ENCODE measurements at regions not wholly inside any gene's neighbourhood (a gene's known extent, or its start where the extent isn't known, plus 50 kb on each side); places are given as distances from the start of the nearest gene placed in this dataset.

DNA sequence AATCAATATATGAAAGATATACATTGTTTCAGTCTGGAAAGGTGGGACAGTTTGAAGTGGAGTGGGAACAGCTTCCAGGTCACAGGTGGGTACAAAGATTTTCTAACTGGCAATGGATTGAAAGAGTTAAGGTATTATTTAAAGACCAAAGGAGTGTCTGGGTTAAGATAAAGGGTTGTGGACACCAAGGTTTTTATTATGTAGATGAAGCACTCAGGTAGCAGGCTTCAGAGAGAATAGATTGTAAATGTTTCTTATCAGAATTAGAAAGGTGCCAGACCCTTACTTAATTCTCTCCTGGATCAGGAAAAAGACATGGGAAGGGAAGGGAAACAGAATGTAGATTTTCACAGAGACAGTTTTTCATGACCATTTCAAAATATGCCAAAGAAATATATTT is 1174.8 kb downstream of the MAT2B start:
- no peak for TF ChIP-seq ARNTL (CRISPR knock-in tag; IDR thresholded peaks at IDR 0.05; ENCODE audit: borderline replicate concordance, low read depth)

DNA sequence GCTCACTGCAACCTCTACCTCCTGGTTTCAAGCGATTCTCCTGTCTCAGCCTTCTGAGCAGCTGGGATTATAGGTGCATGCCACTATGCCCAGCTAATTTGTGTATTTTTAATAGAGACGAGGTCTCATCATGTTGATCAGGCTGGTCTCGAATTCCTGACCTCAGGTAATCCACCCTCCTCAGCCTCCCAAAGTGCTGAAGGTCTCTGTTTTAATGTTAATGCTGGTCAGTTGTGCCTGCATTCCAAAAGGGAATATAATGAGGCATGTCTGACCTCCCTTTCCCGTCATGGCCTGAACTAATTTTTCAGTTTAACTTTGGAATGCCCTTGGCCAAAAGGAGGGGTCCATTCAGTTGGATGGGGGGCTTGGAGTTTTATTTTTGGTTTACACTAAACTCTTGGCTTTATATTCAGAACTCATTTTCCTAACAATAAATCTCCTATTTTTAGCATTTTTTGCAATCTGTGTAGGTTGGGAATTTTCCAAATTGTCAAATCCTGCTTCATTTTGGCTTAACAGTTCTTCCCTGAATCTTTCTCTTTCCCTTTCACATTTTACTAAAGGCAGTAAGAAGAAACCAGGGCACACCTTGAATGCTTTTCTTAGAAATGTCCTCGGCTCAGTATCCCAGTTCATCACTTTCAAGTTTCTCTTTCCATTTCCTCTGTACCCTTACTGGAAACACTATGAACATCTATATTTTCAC is 1175.5 kb downstream of the MAT2B start:
- TF ChIP-seq, protein P1, sequence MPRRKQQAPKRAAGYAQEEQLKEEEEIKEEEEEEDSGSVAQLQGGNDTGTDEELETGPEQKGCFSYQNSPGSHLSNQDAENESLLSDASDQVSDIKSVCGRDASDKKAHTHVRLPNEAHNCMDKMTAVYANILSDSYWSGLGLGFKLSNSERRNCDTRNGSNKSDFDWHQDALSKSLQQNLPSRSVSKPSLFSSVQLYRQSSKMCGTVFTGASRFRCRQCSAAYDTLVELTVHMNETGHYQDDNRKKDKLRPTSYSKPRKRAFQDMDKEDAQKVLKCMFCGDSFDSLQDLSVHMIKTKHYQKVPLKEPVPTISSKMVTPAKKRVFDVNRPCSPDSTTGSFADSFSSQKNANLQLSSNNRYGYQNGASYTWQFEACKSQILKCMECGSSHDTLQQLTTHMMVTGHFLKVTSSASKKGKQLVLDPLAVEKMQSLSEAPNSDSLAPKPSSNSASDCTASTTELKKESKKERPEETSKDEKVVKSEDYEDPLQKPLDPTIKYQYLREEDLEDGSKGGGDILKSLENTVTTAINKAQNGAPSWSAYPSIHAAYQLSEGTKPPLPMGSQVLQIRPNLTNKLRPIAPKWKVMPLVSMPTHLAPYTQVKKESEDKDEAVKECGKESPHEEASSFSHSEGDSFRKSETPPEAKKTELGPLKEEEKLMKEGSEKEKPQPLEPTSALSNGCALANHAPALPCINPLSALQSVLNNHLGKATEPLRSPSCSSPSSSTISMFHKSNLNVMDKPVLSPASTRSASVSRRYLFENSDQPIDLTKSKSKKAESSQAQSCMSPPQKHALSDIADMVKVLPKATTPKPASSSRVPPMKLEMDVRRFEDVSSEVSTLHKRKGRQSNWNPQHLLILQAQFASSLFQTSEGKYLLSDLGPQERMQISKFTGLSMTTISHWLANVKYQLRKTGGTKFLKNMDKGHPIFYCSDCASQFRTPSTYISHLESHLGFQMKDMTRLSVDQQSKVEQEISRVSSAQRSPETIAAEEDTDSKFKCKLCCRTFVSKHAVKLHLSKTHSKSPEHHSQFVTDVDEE (CRISPR knock-in tag; IDR thresholded peaks at IDR 0.05) = no peak
- TF ChIP-seq, protein P2, sequence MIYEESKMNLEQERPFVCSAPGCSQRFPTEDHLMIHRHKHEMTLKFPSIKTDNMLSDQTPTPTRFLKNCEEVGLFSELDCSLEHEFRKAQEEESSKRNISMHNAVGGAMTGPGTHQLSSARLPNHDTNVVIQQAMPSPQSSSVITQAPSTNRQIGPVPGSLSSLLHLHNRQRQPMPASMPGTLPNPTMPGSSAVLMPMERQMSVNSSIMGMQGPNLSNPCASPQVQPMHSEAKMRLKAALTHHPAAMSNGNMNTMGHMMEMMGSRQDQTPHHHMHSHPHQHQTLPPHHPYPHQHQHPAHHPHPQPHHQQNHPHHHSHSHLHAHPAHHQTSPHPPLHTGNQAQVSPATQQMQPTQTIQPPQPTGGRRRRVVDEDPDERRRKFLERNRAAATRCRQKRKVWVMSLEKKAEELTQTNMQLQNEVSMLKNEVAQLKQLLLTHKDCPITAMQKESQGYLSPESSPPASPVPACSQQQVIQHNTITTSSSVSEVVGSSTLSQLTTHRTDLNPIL (CRISPR knock-in tag; IDR thresholded peaks at IDR 0.05; ENCODE audit: low read depth) = no peak
- TF ChIP-seq ZNF565 (CRISPR knock-in tag; conservative IDR thresholded peaks at IDR 0.05; ENCODE audit: low read depth) = no peak
- no peak for TF ChIP-seq ZNF70 (CRISPR knock-in tag; IDR thresholded peaks at IDR 0.05)
- TF ChIP-seq SNAI2 (CRISPR knock-in tag; IDR thresholded peaks at IDR 0.05) = no peak
- no peak for TF ChIP-seq ZFP30 (CRISPR knock-in tag; IDR thresholded peaks at IDR 0.05)
- TF ChIP-seq ZFP3 (CRISPR knock-in tag; IDR thresholded peaks at IDR 0.05) = no peak
- no peak for TF ChIP-seq CSDC2 (CRISPR knock-in tag; IDR thresholded peaks at IDR 0.05)
- TF ChIP-seq, protein P3, sequence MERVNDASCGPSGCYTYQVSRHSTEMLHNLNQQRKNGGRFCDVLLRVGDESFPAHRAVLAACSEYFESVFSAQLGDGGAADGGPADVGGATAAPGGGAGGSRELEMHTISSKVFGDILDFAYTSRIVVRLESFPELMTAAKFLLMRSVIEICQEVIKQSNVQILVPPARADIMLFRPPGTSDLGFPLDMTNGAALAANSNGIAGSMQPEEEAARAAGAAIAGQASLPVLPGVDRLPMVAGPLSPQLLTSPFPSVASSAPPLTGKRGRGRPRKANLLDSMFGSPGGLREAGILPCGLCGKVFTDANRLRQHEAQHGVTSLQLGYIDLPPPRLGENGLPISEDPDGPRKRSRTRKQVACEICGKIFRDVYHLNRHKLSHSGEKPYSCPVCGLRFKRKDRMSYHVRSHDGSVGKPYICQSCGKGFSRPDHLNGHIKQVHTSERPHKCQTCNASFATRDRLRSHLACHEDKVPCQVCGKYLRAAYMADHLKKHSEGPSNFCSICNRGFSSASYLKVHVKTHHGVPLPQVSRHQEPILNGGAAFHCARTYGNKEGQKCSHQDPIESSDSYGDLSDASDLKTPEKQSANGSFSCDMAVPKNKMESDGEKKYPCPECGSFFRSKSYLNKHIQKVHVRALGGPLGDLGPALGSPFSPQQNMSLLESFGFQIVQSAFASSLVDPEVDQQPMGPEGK (CRISPR knock-in tag; IDR thresholded peaks at IDR 0.05; ENCODE audit: borderline replicate concordance) = no peak
- no peak for TF ChIP-seq GLIS3 (CRISPR knock-in tag; IDR thresholded peaks at IDR 0.05)
- TF ChIP-seq ARNTL (CRISPR knock-in tag; IDR thresholded peaks at IDR 0.05; ENCODE audit: borderline replicate concordance, low read depth) = no peak
- TF ChIP-seq RARB (CRISPR knock-in tag; IDR thresholded peaks at IDR 0.05) = no peak
- ATAC-seq = no peak

More for the DNA sequence above, 1174.8 kb downstream of the MAT2B start:
- no peak for ATAC-seq

DNA sequence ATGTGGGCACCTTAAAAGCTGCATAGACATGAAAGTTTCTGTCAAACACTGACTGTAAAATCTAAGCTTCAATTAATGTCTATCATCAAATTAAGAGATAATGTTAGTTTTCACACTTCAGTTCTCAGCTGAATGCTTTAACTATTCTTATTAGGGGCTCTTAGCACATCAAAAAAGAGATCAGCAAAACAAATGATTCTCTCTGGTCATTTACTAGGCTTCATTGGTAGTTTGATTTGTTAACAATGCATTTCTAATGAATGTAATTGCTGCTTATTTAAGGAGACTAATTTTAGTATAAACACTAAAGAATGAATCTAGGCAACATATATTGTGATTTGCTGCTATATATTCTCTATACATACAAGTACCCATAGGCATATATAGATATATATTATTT is 1182.0 kb downstream of the MAT2B start:
- ATAC-seq = no peak
- no peak for TF ChIP-seq ESRRG (CRISPR knock-in tag; IDR thresholded peaks at IDR 0.05)

DNA sequence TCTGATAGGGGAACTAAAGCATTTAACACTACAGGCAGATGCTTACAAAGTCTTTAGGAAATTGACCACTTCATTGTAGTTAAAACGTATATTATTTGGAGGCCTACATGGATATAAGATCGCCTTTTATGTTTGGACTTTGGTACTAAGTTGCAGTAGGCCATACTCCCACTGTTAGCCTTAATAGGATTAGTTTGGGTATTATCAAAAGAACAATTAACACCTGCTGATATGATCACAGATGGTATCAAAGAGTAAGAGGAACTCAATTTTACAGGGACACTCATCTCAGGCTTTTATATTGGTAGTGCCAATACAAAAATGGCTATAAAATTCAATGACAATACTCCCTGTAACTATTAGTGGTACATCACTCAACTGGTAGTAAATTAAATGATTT is 1183.0 kb downstream of the MAT2B start:
- ATAC-seq = no peak
- TF ChIP-seq ISL1 (CRISPR knock-in tag; IDR thresholded peaks at IDR 0.05) (no peak), ZFP30 (CRISPR knock-in tag; IDR thresholded peaks at IDR 0.05) (no peak), TCF4 (CRISPR knock-in tag; IDR thresholded peaks at IDR 0.05; ENCODE audit: borderline replicate concordance) (no peak), ZNF565 (CRISPR knock-in tag; conservative IDR thresholded peaks at IDR 0.05; ENCODE audit: low read depth) (no peak), ZFP3 (CRISPR knock-in tag; IDR thresholded peaks at IDR 0.05) (no peak), ZNF70 (CRISPR knock-in tag; IDR thresholded peaks at IDR 0.05) (no peak), GLIS3 (CRISPR knock-in tag; IDR thresholded peaks at IDR 0.05) (no peak), ZC3H10 (CRISPR knock-in tag; IDR thresholded peaks at IDR 0.05) (no peak), ZNF8 (CRISPR knock-in tag; IDR thresholded peaks at IDR 0.05) (no peak), CSDC2 (CRISPR knock-in tag; IDR thresholded peaks at IDR 0.05) (no peak)
- TF ChIP-seq, protein P4, sequence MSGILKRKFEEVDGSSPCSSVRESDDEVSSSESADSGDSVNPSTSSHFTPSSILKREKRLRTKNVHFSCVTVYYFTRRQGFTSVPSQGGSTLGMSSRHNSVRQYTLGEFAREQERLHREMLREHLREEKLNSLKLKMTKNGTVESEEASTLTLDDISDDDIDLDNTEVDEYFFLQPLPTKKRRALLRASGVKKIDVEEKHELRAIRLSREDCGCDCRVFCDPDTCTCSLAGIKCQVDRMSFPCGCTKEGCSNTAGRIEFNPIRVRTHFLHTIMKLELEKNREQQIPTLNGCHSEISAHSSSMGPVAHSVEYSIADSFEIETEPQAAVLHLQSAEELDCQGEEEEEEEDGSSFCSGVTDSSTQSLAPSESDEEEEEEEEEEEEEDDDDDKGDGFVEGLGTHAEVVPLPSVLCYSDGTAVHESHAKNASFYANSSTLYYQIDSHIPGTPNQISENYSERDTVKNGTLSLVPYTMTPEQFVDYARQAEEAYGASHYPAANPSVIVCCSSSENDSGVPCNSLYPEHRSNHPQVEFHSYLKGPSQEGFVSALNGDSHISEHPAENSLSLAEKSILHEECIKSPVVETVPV (CRISPR knock-in tag; IDR thresholded peaks at IDR 0.05) = no peak
- TF ChIP-seq, protein P5, sequence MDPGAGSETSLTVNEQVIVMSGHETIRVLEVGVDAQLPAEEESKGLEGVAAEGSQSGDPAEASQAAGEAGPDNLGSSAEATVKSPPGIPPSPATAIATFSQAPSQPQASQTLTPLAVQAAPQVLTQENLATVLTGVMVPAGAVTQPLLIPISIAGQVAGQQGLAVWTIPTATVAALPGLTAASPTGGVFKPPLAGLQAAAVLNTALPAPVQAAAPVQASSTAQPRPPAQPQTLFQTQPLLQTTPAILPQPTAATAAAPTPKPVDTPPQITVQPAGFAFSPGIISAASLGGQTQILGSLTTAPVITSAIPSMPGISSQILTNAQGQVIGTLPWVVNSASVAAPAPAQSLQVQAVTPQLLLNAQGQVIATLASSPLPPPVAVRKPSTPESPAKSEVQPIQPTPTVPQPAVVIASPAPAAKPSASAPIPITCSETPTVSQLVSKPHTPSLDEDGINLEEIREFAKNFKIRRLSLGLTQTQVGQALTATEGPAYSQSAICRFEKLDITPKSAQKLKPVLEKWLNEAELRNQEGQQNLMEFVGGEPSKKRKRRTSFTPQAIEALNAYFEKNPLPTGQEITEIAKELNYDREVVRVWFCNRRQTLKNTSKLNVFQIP (CRISPR knock-in tag; IDR thresholded peaks at IDR 0.05; ENCODE audit: borderline replicate concordance, low read depth) = no peak
- TF ChIP-seq, protein P3 (CRISPR knock-in tag; IDR thresholded peaks at IDR 0.05; ENCODE audit: borderline replicate concordance) = no peak
- TF ChIP-seq, protein P2 (CRISPR knock-in tag; IDR thresholded peaks at IDR 0.05; ENCODE audit: low read depth) = no peak
- TF ChIP-seq, protein P1 (CRISPR knock-in tag; IDR thresholded peaks at IDR 0.05) = no peak

All from SK-N-SH treated with all-trans-retinoic acid at 6 μM for 48 hours (cell line).